CD4-positive, alpha-beta T cell treated with Interleukin-15 for 1 hour (primary cell): ENCODE measurements at regions not wholly inside any gene's neighbourhood (a gene's known extent, or its start where the extent isn't known, plus 50 kb on each side); places are given as distances from the start of the nearest gene placed in this dataset.
A peak's percentile ranks its signal among the peaks of the same experiment; 100 is the strongest.
"Not testable (repeated sequence)": the region's sequence is repeated elsewhere in the genome, so short reads cannot be mapped to it uniquely, and the experiment has no call there.

Experiments
- DNase-seq: peaks from one replicate; pipeline ENCODE4 v3.0.0-alpha.2; 2020

- DNase-seq, result no peak
Measured at GRCh38 chr13:23947893-23948292, 50.6 kb upstream of the C1QTNF9B start.

GRCh38 chr13:23949200-23949599, 51.9 kb upstream of the C1QTNF9B start:
- DNase-seq, result no peak

- no peak for DNase-seq
Measured at GRCh38 chr13:23949736-23950135, 52.4 kb upstream of the C1QTNF9B start.

GRCh38 chr13:23950736-23951510, 53.6 kb upstream of the C1QTNF9B start:
- DNase-seq, result no peak

- no peak for DNase-seq
Measured at GRCh38 chr13:23952796-23953195, 55.5 kb upstream of the C1QTNF9B start.

GRCh38 chr13:23953860-23954512, 56.7 kb upstream of the C1QTNF9B start:
- no peak for DNase-seq

- no peak for DNase-seq
Measured at GRCh38 chr13:23955064-23955463, 57.8 kb upstream of the C1QTNF9B start.

GRCh38 chr13:23956106-23956505, 58.8 kb upstream of the C1QTNF9B start:
- DNase-seq, result no peak

- DNase-seq, result no peak
Measured at GRCh38 chr13:23957981-23958380, 60.7 kb upstream of the C1QTNF9B start.

GRCh38 chr13:23959231-23959862, 62.0 kb upstream of the C1QTNF9B start:
- no peak for DNase-seq

- DNase-seq, result no peak
Measured at GRCh38 chr13:23960566-23961156, 63.4 kb upstream of the C1QTNF9B start.

GRCh38 chr13:23963184-23963931, 66.1 kb upstream of the C1QTNF9B start:
- DNase-seq, result no peak

- no peak for DNase-seq
Measured at GRCh38 chr13:23963947-23964346, 66.6 kb upstream of the C1QTNF9B start.

- DNase-seq, result no peak
Measured at GRCh38 chr13:23965346-23965745, 68.0 kb upstream of the C1QTNF9B start.

- no peak for DNase-seq
Measured at GRCh38 chr13:23966221-23966690, 69.0 kb upstream of the C1QTNF9B start.

- DNase-seq, result no peak
Measured at GRCh38 chr13:23966691-23967615, 69.7 kb upstream of the C1QTNF9B start.

GRCh38 chr13:23967792-23968191, 70.5 kb upstream of the C1QTNF9B start:
- DNase-seq, result not testable (repeated sequence)

- no peak for DNase-seq
Measured at GRCh38 chr13:23969647-23970046, 72.3 kb upstream of the C1QTNF9B start.

- peak; percentile 29 for DNase-seq
Measured at GRCh38 chr13:23979361-23980159, 82.3 kb upstream of the C1QTNF9B start.

GRCh38 chr13:23980160-23980551, 82.9 kb upstream of the C1QTNF9B start:
- peak; percentile 90 for DNase-seq

GRCh38 chr13:23983671-23984070, 86.4 kb upstream of the C1QTNF9B start:
- no peak for DNase-seq
